Endodermal cell (in vitro differentiated cells): ENCODE measurements at regions not wholly inside any gene's neighbourhood (a gene's known extent, or its start where the extent isn't known, plus 50 kb on each side); places are given as distances from the start of the nearest gene placed in this dataset.

Source experiments
- DNase-seq: peaks from one replicate; pipeline ENCODE4 v3.0.0-alpha.2; 2017
- H3K27ac ChIP-seq: 2 replicates; pipeline ENCODE4 v1.5.1; 2013; ENCODE audit warnings: mild to moderate bottlenecking, low read depth, low read length, moderate library complexity
- H3K27me3 ChIP-seq: 2 replicates; pipeline ENCODE4 v1.6.1; 2013; ENCODE audit warnings: mild to moderate bottlenecking, low read length, moderate library complexity; ENCODE audit not compliant: insufficient read depth, control insufficient read depth, poor library complexity, severe bottlenecking
- H3K36me3 ChIP-seq: 2 replicates; pipeline ENCODE4 v1.7.0; 2013; ENCODE audit warnings: mild to moderate bottlenecking, low read length, moderate library complexity; ENCODE audit not compliant: control insufficient read depth, insufficient read depth
- H3K4me1 ChIP-seq: one replicate; pipeline ENCODE4 v1.7.0; 2013; ENCODE audit warnings: low read length; ENCODE audit not compliant: control insufficient read depth, insufficient read depth
- H3K4me3 ChIP-seq: 2 replicates; pipeline ENCODE4 v1.5.1; 2013; ENCODE audit warnings: mild to moderate bottlenecking, low read length, moderate library complexity
- H3K9ac ChIP-seq: 2 replicates; pipeline ENCODE4 v1.6.1; 2013; ENCODE audit warnings: mild to moderate bottlenecking, low read length, moderate library complexity; ENCODE audit not compliant: poor library complexity, severe bottlenecking; ENCODE audit errors: extremely low read depth
- H3K9me3 ChIP-seq: 2 replicates; pipeline ENCODE4 v1.6.1; 2013; ENCODE audit warnings: mild to moderate bottlenecking, low read length, moderate library complexity; ENCODE audit not compliant: control insufficient read depth
- H3K27ac Mint-ChIP-seq: 2 replicates; pipeline ENCODE4 v1.8.0; 2020; ENCODE audit warnings: mixed read lengths
- H3K27me3 Mint-ChIP-seq: 2 replicates; pipeline ENCODE4 v1.8.0; 2021; ENCODE audit warnings: mild to moderate bottlenecking, mixed read lengths; ENCODE audit not compliant: insufficient read depth
- H3K36me3 Mint-ChIP-seq: 2 replicates; pipeline ENCODE4 v1.8.0; 2020; ENCODE audit warnings: low read depth, mixed read lengths
- H3K4me1 Mint-ChIP-seq: 2 replicates; pipeline ENCODE4 v1.8.0; 2020; ENCODE audit warnings: mixed read lengths
- H3K4me3 Mint-ChIP-seq: 2 replicates; pipeline ENCODE4 v1.8.0; 2020; ENCODE audit warnings: mild to moderate bottlenecking, moderate library complexity, mixed read lengths
- H3K9me3 Mint-ChIP-seq: 2 replicates; pipeline ENCODE4 v1.8.0; 2020; ENCODE audit warnings: mild to moderate bottlenecking, mixed read lengths
- CTCF ChIP-seq: fragments of 200-600 bp; sonication (generic); conservative IDR thresholded peaks from 2 replicates; pipeline ENCODE4 v1.5.0; 2021; ENCODE audit warnings: antibody characterized with exemption, mild to moderate bottlenecking
- WGBS, 2 experiments: methylation state at CpG; one replicate each; pipeline versions ENCODE4 v1.1.5 to v1.1.7; 2013; ENCODE audit warnings: missing lambda C conversion rate in 2 of 2, mixed read lengths in 1 of 2; ENCODE audit not compliant: insufficient coverage in 1 of 2, insufficient read length in 1 of 2; 5-methylcytosine and 5-hydroxymethylcytosine counted together

GRCh38 chr18:22564036-22564435 is 146.3 kb upstream of the CTAGE1 start:
- H3K36me3 ChIP-seq = no peaks in the 10 kb centered on the region
- H3K9me3 Mint-ChIP-seq = no peaks in the 10 kb centered on the region
- H3K9me3 ChIP-seq = no peaks in the 10 kb centered on the region
- WGBS, 2 experiments = 80 to 92% methylated on average over 1 to 2 of the region's 2 CpGs
- H3K4me3 ChIP-seq = no peak overlapping the region
- H3K4me1 Mint-ChIP-seq = peaks cover 16% of the 10 kb centered on the region
- DNase-seq = no peak
- H3K4me3 Mint-ChIP-seq = no peak overlapping the region
- H3K27ac Mint-ChIP-seq = no peak overlapping the region
- no peak overlapping the region for H3K9ac ChIP-seq
- H3K36me3 Mint-ChIP-seq = no peaks in the 10 kb centered on the region
- TF ChIP-seq CTCF = no peak
- peaks cover 46% of the 10 kb centered on the region for H3K27me3 Mint-ChIP-seq
- no peak overlapping the region for H3K27ac ChIP-seq
- H3K27me3 ChIP-seq = peaks cover 15% of the 10 kb centered on the region
- H3K4me1 ChIP-seq = peaks cover 3% of the 10 kb centered on the region

- Histone ChIP-seq H3K9ac (no peak overlapping the region), H3K36me3 (no peaks in the 10 kb centered on the region), H3K27me3 (no peaks in the 10 kb centered on the region), H3K9me3 (no peaks in the 10 kb centered on the region), H3K4me1 (peaks cover 3% of the 10 kb centered on the region), H3K27ac (no peak overlapping the region), H3K4me3 (no peak overlapping the region)
- H3K36me3 Mint-ChIP-seq = no peaks in the 10 kb centered on the region
- peaks cover 8% of the 10 kb centered on the region for H3K4me1 Mint-ChIP-seq
- 94 to 100% methylated on average over 2 to 3 of the region's 3 CpGs for WGBS, 2 experiments
- no peak overlapping the region for H3K4me3 Mint-ChIP-seq
- H3K9me3 Mint-ChIP-seq = no peaks in the 10 kb centered on the region
- no peak for DNase-seq
- H3K27me3 Mint-ChIP-seq = peaks cover 40% of the 10 kb centered on the region
- no peak for TF ChIP-seq CTCF
- no peak overlapping the region for H3K27ac Mint-ChIP-seq
Measured at GRCh38 chr18:22566703-22567420, 149.1 kb upstream of the CTAGE1 start.

- no peak for DNase-seq
- no peak overlapping the region for H3K4me3 Mint-ChIP-seq
- Histone ChIP-seq H3K9ac (no peak overlapping the region), H3K4me1 (peaks cover 3% of the 10 kb centered on the region), H3K36me3 (no peaks in the 10 kb centered on the region), H3K4me3 (no peak overlapping the region), H3K27ac (no peak overlapping the region), H3K27me3 (no peaks in the 10 kb centered on the region), H3K9me3 (no peaks in the 10 kb centered on the region)
- no peak overlapping the region for H3K27ac Mint-ChIP-seq
- peaks cover 7% of the 10 kb centered on the region for H3K4me1 Mint-ChIP-seq
- H3K36me3 Mint-ChIP-seq = no peaks in the 10 kb centered on the region
- no peaks in the 10 kb centered on the region for H3K9me3 Mint-ChIP-seq
- peaks cover 31% of the 10 kb centered on the region for H3K27me3 Mint-ChIP-seq
- no peak for TF ChIP-seq CTCF
Measured at GRCh38 chr18:22567794-22568193, 150.1 kb upstream of the CTAGE1 start.
